ENCODE measurements at regions not wholly inside any gene's neighbourhood (a gene's known extent, or its start where the extent isn't known, plus 50 kb on each side); places are given as distances from the start of the nearest gene placed in this dataset.

- no peak for DNase-seq (ENCODE audit: low spot score)
- TF ChIP-seq CTCF (IDR thresholded peaks at IDR 0.05; ENCODE audit: unreplicated experiment) = no peak
- Mint-ChIP-seq H3K27me3 (ENCODE audit: unreplicated experiment) (peaks cover 2% of the 10 kb centered on the region), H3K4me1 (ENCODE audit: unreplicated experiment) (no peaks in the 10 kb centered on the region), H3K4me3 (ENCODE audit: unreplicated experiment) (no peak overlapping the region), H3K27ac (ENCODE audit: unreplicated experiment) (no peak overlapping the region), H3K36me3 (ENCODE audit: low read depth, unreplicated experiment) (no peaks in the 10 kb centered on the region), H3K9me3 (ENCODE audit: unreplicated experiment) (no peaks in the 10 kb centered on the region)
These were observed 344.6 kb upstream of the C11orf87 start for GRCh38 chr11:109077291-109077920.

GRCh38 chr11:109085708-109086373 lies 336.1 kb upstream of the C11orf87 start:
- peaks cover 7% of the 10 kb centered on the region for H3K4me1 Mint-ChIP-seq (ENCODE audit: unreplicated experiment)
- H3K9me3 Mint-ChIP-seq (ENCODE audit: unreplicated experiment) = no peaks in the 10 kb centered on the region
- no peaks in the 10 kb centered on the region for H3K36me3 Mint-ChIP-seq (ENCODE audit: low read depth, unreplicated experiment)
- no peak overlapping the region for H3K27ac Mint-ChIP-seq (ENCODE audit: unreplicated experiment)
- no peak for TF ChIP-seq CTCF (IDR thresholded peaks at IDR 0.05; ENCODE audit: unreplicated experiment)
- no peak overlapping the region for H3K4me3 Mint-ChIP-seq (ENCODE audit: unreplicated experiment)
- H3K27me3 Mint-ChIP-seq (ENCODE audit: unreplicated experiment) = no peaks in the 10 kb centered on the region
- no peak for DNase-seq (ENCODE audit: low spot score)

GRCh38 chr11:109086931-109087330 lies 335.1 kb upstream of the C11orf87 start:
- Mint-ChIP-seq H3K27me3 (ENCODE audit: unreplicated experiment) (no peaks in the 10 kb centered on the region), H3K9me3 (ENCODE audit: unreplicated experiment) (no peaks in the 10 kb centered on the region), H3K27ac (ENCODE audit: unreplicated experiment) (no peak overlapping the region), H3K4me1 (ENCODE audit: unreplicated experiment) (peaks cover 7% of the 10 kb centered on the region), H3K36me3 (ENCODE audit: low read depth, unreplicated experiment) (no peaks in the 10 kb centered on the region), H3K4me3 (ENCODE audit: unreplicated experiment) (no peak overlapping the region)
- no peak for DNase-seq (ENCODE audit: low spot score)
- no peak for TF ChIP-seq CTCF (IDR thresholded peaks at IDR 0.05; ENCODE audit: unreplicated experiment)

- H3K27me3 Mint-ChIP-seq (ENCODE audit: unreplicated experiment) = no peaks in the 10 kb centered on the region
- H3K36me3 Mint-ChIP-seq (ENCODE audit: low read depth, unreplicated experiment) = no peaks in the 10 kb centered on the region
- peaks cover 7% of the 10 kb centered on the region for H3K4me1 Mint-ChIP-seq (ENCODE audit: unreplicated experiment)
- H3K4me3 Mint-ChIP-seq (ENCODE audit: unreplicated experiment) = no peak overlapping the region
- no peaks in the 10 kb centered on the region for H3K9me3 Mint-ChIP-seq (ENCODE audit: unreplicated experiment)
- H3K27ac Mint-ChIP-seq (ENCODE audit: unreplicated experiment) = no peak overlapping the region
- TF ChIP-seq CTCF (IDR thresholded peaks at IDR 0.05; ENCODE audit: unreplicated experiment) = no peak
- no peak for DNase-seq (ENCODE audit: low spot score)
These were observed 333.9 kb upstream of the C11orf87 start for GRCh38 chr11:109088086-109088485.

GRCh38 chr11:109089144-109089543 lies 332.8 kb upstream of the C11orf87 start:
- H3K27me3 Mint-ChIP-seq (ENCODE audit: unreplicated experiment) = no peaks in the 10 kb centered on the region
- H3K9me3 Mint-ChIP-seq (ENCODE audit: unreplicated experiment) = no peaks in the 10 kb centered on the region
- no peak for DNase-seq (ENCODE audit: low spot score)
- no peak overlapping the region for H3K27ac Mint-ChIP-seq (ENCODE audit: unreplicated experiment)
- no peaks in the 10 kb centered on the region for H3K36me3 Mint-ChIP-seq (ENCODE audit: low read depth, unreplicated experiment)
- TF ChIP-seq CTCF (IDR thresholded peaks at IDR 0.05; ENCODE audit: unreplicated experiment) = no peak
- H3K4me3 Mint-ChIP-seq (ENCODE audit: unreplicated experiment) = no peak overlapping the region
- peaks cover 7% of the 10 kb centered on the region for H3K4me1 Mint-ChIP-seq (ENCODE audit: unreplicated experiment)
